Gastroesophageal sphincter (tissue), 4 donors: ENCODE measurements at regions not wholly inside any gene's neighbourhood (a gene's known extent, or its start where the extent isn't known, plus 50 kb on each side); places are given as distances from the start of the nearest gene placed in this dataset.

Source experiments
- ATAC-seq: fragments of 150-250 bp; one replicate; pipeline ENCODE4 v1.9.1; 2016; ENCODE audit warnings: mild to moderate bottlenecking, moderate library complexity
- H3K27ac ChIP-seq, 4 donors: fragments of 200-600 bp; sonication (generic) in 3 of 4; 1 replicate in 3 of 4; 2 replicates in 1 of 4; pipeline ENCODE4 v1.5.1; 2016 to 2019
- H3K27me3 ChIP-seq: fragments of 200-600 bp; sonication (generic); one replicate; pipeline ENCODE4 v1.5.1; 2019
- H3K36me3 ChIP-seq, 2 donors: fragments of 200-600 bp; sonication (generic); one replicate each; pipeline ENCODE4 v1.5.1; 2019; ENCODE audit warnings: control low read depth in 1 of 2
- H3K4me1 ChIP-seq, 3 donors: fragments of 200-600 bp; sonication (generic); 1 replicate in 2 of 3; 2 replicates in 1 of 3; pipeline ENCODE4 v1.5.1; 2016 to 2019; ENCODE audit warnings: control low read depth in 2 of 3
- H3K4me3 ChIP-seq, 2 donors: fragments of 200-600 bp; sonication (generic); one replicate each; pipeline ENCODE4 v1.5.1; 2019; ENCODE audit warnings: mild to moderate bottlenecking in 1 of 2, moderate library complexity in 1 of 2
- H3K9me3 ChIP-seq, 3 donors: fragments of 200-600 bp; sonication (generic); one replicate each; pipeline ENCODE4 v1.5.1; 2017 to 2019; ENCODE audit warnings: control low read depth in 2 of 3
- CTCF ChIP-seq, 4 experiments: fragments of 200-600 bp in 2 of 4; fragments of 450-650 bp in 2 of 4; sonication (generic) in 1 of 4; IDR thresholded peaks; one replicate each; pipeline ENCODE4 v1.5.1; 2017 to 2019; ENCODE audit warnings: antibody characterized with exemption in 4 of 4, mild to moderate bottlenecking in 2 of 4, moderate library complexity in 2 of 4
- EP300 ChIP-seq: sonication (generic); formaldehyde crosslinking; IDR thresholded peaks from one replicate; pipeline ENCODE4 v1.6.1; 2017; ENCODE audit warnings: antibody characterized with exemption, mild to moderate bottlenecking
- POLR2A ChIP-seq, 2 donors: fragments of 450-650 bp; IDR thresholded peaks; one replicate each; pipeline ENCODE4 v1.6.1; 2017; ENCODE audit warnings: antibody characterized with exemption in 2 of 2, mild to moderate bottlenecking in 2 of 2, moderate library complexity in 1 of 2
- POLR2AphosphoS5 ChIP-seq: sonication (generic); formaldehyde crosslinking; IDR thresholded peaks from one replicate; pipeline ENCODE4 v1.6.1; 2017; ENCODE audit warnings: antibody characterized with exemption
- WGBS, 2 donors: methylation state at CpG; one replicate each; pipeline ENCODE4 v1.1.5; 2018; ENCODE audit warnings: low coverage in 1 of 2; 5-methylcytosine and 5-hydroxymethylcytosine counted together

DNA sequence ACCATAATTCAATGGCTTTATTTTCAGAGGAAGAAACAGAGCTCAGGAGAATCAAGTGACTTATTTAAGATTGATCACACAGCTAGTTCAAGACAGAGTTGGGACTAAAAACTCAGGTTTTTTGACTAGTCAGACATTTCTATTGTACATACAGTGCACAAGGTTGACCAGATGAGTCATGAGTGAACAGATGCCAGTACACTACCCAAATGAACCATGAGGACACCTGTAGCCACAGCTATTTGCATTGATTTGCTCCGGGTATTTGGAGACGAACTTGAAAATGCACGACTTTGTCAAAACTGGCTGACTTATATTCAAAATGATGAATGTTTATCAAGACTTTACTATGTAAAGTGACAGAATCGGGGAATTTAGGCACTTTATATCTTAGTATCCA, 161.7 kb upstream of the ST6GALNAC5 start:
- no peak overlapping the region for H3K4me3 ChIP-seq
- H3K27me3 ChIP-seq = no peaks in the 10 kb centered on the region
- ATAC-seq = no peak
- whole genome bisulfite sequencing, 2 donors = 75 to 93% methylated on average over 3 to 4 of the region's 4 CpGs
- H3K36me3 ChIP-seq = no peaks in the 10 kb centered on the region
- H3K27ac ChIP-seq = no peak overlapping the region
- no peaks in the 10 kb centered on the region for H3K9me3 ChIP-seq
- no peaks in the 10 kb centered on the region for H3K4me1 ChIP-seq
- TF ChIP-seq EP300 = no peak
- TF ChIP-seq CTCF (IDR thresholded peaks at IDR 0.05) = no peak
- no peak for TF ChIP-seq POLR2AphosphoS5
- TF ChIP-seq POLR2A (IDR thresholded peaks at IDR 0.05) = no peak

GRCh38 chr1:76713535-76713934, 153.7 kb upstream of the ST6GALNAC5 start:
- H3K9me3 ChIP-seq = no peaks in the 10 kb centered on the region
- H3K4me3 ChIP-seq = no peak overlapping the region
- no peak overlapping the region for H3K27ac ChIP-seq
- ATAC-seq = no peak
- no peaks in the 10 kb centered on the region for H3K36me3 ChIP-seq
- TF ChIP-seq POLR2AphosphoS5 (no peak), CTCF (IDR thresholded peaks at IDR 0.05) (no peak), EP300 (no peak), POLR2A (IDR thresholded peaks at IDR 0.05) (no peak)
- 73 to 88% methylated on average over 2 of the region's 2 CpGs for WGBS, 2 donors
- no peaks in the 10 kb centered on the region for H3K27me3 ChIP-seq
- no peaks in the 10 kb centered on the region for H3K4me1 ChIP-seq

DNA sequence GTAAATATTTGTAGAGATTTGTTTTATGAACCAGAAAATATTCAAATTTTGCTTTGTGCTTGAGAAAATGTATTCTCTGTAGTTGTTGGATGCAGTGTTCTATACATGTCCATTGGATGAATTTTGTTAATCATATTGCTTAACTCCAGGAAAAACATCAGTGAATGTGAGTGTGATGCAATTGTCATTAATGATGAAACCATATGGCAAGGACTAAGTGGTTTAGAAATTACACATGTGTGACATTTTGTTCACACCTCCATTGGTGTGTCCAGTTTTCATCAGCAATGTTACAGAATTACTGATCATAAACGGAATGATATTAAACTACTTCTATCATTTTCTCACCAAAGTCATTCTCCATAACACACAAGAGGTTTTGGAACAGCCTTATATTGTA, 151.8 kb upstream of the ST6GALNAC5 start:
- no peaks in the 10 kb centered on the region for H3K4me1 ChIP-seq
- H3K4me3 ChIP-seq = no peak overlapping the region
- no peaks in the 10 kb centered on the region for H3K36me3 ChIP-seq
- H3K9me3 ChIP-seq = no peaks in the 10 kb centered on the region
- WGBS, 2 donors = 10 to 87% methylated on average over 1 of the region's 1 CpG
- ATAC-seq = no peak
- no peaks in the 10 kb centered on the region for H3K27me3 ChIP-seq
- H3K27ac ChIP-seq = no peak overlapping the region
- TF ChIP-seq EP300 (no peak), POLR2A (IDR thresholded peaks at IDR 0.05) (no peak), POLR2AphosphoS5 (no peak), CTCF (IDR thresholded peaks at IDR 0.05) (no peak)

DNA sequence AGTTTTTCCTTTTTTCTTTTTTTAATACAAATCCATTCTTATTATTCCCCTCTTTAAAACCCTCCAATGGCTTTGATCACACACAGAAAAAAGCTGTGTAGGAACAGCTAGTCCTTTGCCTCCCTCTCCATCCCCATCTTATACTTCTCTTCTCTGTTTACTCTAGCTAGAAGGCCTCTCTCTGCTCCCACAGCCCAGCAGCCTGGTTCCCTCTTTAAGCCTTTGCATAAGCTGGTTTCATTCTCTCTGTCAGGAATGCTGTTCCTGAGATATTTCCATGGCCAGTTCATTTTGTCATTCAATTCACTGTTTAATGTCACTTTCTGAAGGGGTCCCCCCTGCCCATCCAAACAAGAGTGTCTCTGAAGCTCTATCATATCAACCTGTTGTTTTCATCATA, 143.3 kb upstream of the ST6GALNAC5 start:
- no peak for ATAC-seq
- Histone ChIP-seq H3K27me3 (no peaks in the 10 kb centered on the region), H3K36me3 (no peaks in the 10 kb centered on the region), H3K9me3 (no peaks in the 10 kb centered on the region), H3K27ac (no peak overlapping the region), H3K4me3 (no peak overlapping the region), H3K4me1 (no peaks in the 10 kb centered on the region)
- TF ChIP-seq CTCF (IDR thresholded peaks at IDR 0.05) = no peak
- no peak for TF ChIP-seq POLR2A (IDR thresholded peaks at IDR 0.05)
- no peak for TF ChIP-seq EP300
- no peak for TF ChIP-seq POLR2AphosphoS5

- no peaks in the 10 kb centered on the region for H3K27me3 ChIP-seq
- no peak for TF ChIP-seq POLR2AphosphoS5
- TF ChIP-seq POLR2A (IDR thresholded peaks at IDR 0.05) = no peak
- no peak for TF ChIP-seq CTCF (IDR thresholded peaks at IDR 0.05)
- H3K4me1 ChIP-seq = no peaks in the 10 kb centered on the region
- H3K9me3 ChIP-seq = no peaks in the 10 kb centered on the region
- no peak for ATAC-seq
- 84 to 100% methylated on average over 1 to 3 of the region's 3 CpGs for WGBS, 2 donors
- no peak overlapping the region for H3K4me3 ChIP-seq
- no peak overlapping the region for H3K27ac ChIP-seq
- H3K36me3 ChIP-seq = no peaks in the 10 kb centered on the region
Observed at GRCh38 chr1:76724816-76725215, 142.5 kb upstream of the ST6GALNAC5 start.
